Neural progenitor cell (in vitro differentiated cells): ENCODE measurements at regions not wholly inside any gene's neighbourhood (a gene's known extent, or its start where the extent isn't known, plus 50 kb on each side); places are given as distances from the start of the nearest gene placed in this dataset.
A peak's percentile ranks its signal among the peaks of the same experiment; 100 is the strongest.

Source experiments
- DNase-seq: peaks from one replicate; pipeline ENCODE4 v3.0.0-alpha.2; 2016; ENCODE audit warnings: low spot score
- H2AFZ ChIP-seq: fragments of 200-600 bp; sonication (generic); replicated peaks from 2 replicates; pipeline ENCODE4 v1.6.1; 2016; ENCODE audit warnings: antibody characterized with exemption
- H3F3A ChIP-seq: fragments of 200-600 bp; sonication (generic); 2 replicates; pipeline ENCODE4 v1.6.1; 2016; ENCODE audit warnings: antibody characterized with exemption, low read depth
- H3K27ac ChIP-seq: fragments of 200-600 bp; sonication (generic); 2 replicates; pipeline ENCODE4 v1.5.1; 2016; ENCODE audit warnings: mild to moderate bottlenecking
- H3K27me3 ChIP-seq: fragments of 200-600 bp; sonication (generic); 2 replicates; pipeline ENCODE4 v1.6.1; 2016; ENCODE audit warnings: mild to moderate bottlenecking, moderate library complexity
- H3K36me3 ChIP-seq: fragments of 200-600 bp; sonication (generic); 2 replicates; pipeline ENCODE4 v1.5.1; 2016
- H3K4me1 ChIP-seq: fragments of 200-600 bp; sonication (generic); 2 replicates; pipeline ENCODE4 v1.6.1; 2016; ENCODE audit warnings: mixed run types
- H3K4me2 ChIP-seq: fragments of 200-600 bp; sonication (generic); 2 replicates; pipeline ENCODE4 v1.6.1; 2016
- H3K4me3 ChIP-seq: fragments of 200-600 bp; sonication (generic); 2 replicates; pipeline ENCODE4 v1.5.1; 2016
- H3K79me2 ChIP-seq: fragments of 200-600 bp; sonication (generic); 2 replicates; pipeline ENCODE4 v1.6.1; 2016; ENCODE audit warnings: low read depth
- H3K9ac ChIP-seq: fragments of 200-600 bp; sonication (generic); 2 replicates; pipeline ENCODE4 v1.6.1; 2016
- H3K9me3 ChIP-seq: fragments of 200-600 bp; sonication (generic); 2 replicates; pipeline ENCODE4 v1.5.1; 2016; ENCODE audit warnings: low read depth
- H4K20me1 ChIP-seq: fragments of 200-600 bp; sonication (generic); 2 replicates; pipeline ENCODE4 v1.6.1; 2016; ENCODE audit warnings: low read depth
- H3K27ac Mint-ChIP-seq: 3 replicates; pipeline ENCODE4 v1.8.0; 2021; ENCODE audit warnings: mixed read lengths
- H3K27me3 Mint-ChIP-seq: 2 replicates; pipeline ENCODE4 v1.8.0; 2022; ENCODE audit warnings: low read depth, mild to moderate bottlenecking, inconsistent platforms, moderate library complexity, mixed read lengths; ENCODE audit not compliant: insufficient read depth
- H3K36me3 Mint-ChIP-seq: 3 replicates; pipeline ENCODE4 v1.8.0; 2021; ENCODE audit warnings: mixed read lengths
- H3K4me1 Mint-ChIP-seq: 3 replicates; pipeline ENCODE4 v1.8.0; 2021; ENCODE audit warnings: mixed read lengths
- H3K4me3 Mint-ChIP-seq: 3 replicates; pipeline ENCODE4 v1.8.0; 2021; ENCODE audit warnings: mild to moderate bottlenecking, moderate library complexity, mixed read lengths
- H3K9me3 Mint-ChIP-seq: 3 replicates; pipeline ENCODE4 v1.8.0; 2020; ENCODE audit warnings: mixed read lengths
- EZH2 ChIP-seq: fragments of 200-600 bp; sonication (generic); IDR thresholded peaks from 2 replicates; pipeline ENCODE4 v1.6.1; 2017; ENCODE audit warnings: antibody characterized with exemption, mild to moderate bottlenecking, moderate library complexity
- EZH2phosphoT487 ChIP-seq: fragments of 200-600 bp; sonication (generic); IDR thresholded peaks from 2 replicates; pipeline ENCODE4 v1.6.1; 2017; ENCODE audit warnings: antibody characterized with exemption
- TF ChIP-seq, protein P1 (sequence below): fragments of 200-600 bp; sonication (generic); IDR thresholded peaks from 2 replicates; pipeline ENCODE4 v1.5.1; 2017; ENCODE audit warnings: antibody characterized with exemption, mild to moderate bottlenecking

DNA sequence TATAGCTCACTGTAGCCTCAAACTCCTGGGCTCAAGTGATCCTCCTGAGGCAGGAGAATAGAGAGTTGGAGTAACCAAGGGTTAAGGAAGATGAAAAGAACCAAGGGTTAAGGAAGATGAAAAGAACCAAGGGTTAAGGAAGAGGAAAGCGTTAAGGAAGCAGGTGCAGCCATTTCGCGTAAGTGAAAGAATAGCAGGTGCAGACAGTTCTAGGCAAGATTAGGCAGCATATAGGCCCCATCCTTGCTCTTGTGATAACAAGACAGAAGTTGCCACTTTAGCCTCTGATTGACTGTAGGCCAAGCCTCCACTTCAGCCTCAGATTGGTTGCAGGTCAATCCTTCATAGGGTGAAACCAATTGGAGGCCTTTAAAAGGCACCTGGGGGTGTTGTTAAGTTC lies 677.4 kb downstream of the PDCD6IP start:
- H3F3A ChIP-seq, result no peaks in the 10 kb centered on the region
- H3K4me1 Mint-ChIP-seq, result no peaks in the 10 kb centered on the region
- no peak for DNase-seq
- no peak overlapping the region for H3K9ac ChIP-seq
- no peaks in the 10 kb centered on the region for H3K27me3 ChIP-seq
- no peaks in the 10 kb centered on the region for H3K36me3 ChIP-seq
- no peak overlapping the region for H3K4me2 ChIP-seq
- H3K9me3 Mint-ChIP-seq, result no peaks in the 10 kb centered on the region
- peaks cover 2% of the 10 kb centered on the region for H3K27me3 Mint-ChIP-seq
- no peaks in the 10 kb centered on the region for H3K36me3 Mint-ChIP-seq
- H3K4me3 Mint-ChIP-seq, result no peak overlapping the region
- H3K27ac Mint-ChIP-seq, result no peak overlapping the region
- no peak overlapping the region for H3K27ac ChIP-seq
- TF ChIP-seq, protein P1, sequence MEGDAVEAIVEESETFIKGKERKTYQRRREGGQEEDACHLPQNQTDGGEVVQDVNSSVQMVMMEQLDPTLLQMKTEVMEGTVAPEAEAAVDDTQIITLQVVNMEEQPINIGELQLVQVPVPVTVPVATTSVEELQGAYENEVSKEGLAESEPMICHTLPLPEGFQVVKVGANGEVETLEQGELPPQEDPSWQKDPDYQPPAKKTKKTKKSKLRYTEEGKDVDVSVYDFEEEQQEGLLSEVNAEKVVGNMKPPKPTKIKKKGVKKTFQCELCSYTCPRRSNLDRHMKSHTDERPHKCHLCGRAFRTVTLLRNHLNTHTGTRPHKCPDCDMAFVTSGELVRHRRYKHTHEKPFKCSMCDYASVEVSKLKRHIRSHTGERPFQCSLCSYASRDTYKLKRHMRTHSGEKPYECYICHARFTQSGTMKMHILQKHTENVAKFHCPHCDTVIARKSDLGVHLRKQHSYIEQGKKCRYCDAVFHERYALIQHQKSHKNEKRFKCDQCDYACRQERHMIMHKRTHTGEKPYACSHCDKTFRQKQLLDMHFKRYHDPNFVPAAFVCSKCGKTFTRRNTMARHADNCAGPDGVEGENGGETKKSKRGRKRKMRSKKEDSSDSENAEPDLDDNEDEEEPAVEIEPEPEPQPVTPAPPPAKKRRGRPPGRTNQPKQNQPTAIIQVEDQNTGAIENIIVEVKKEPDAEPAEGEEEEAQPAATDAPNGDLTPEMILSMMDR, result no peak
- TF ChIP-seq EZH2phosphoT487, result no peak
- TF ChIP-seq EZH2, result no peak
- H3K79me2 ChIP-seq, result no peaks in the 10 kb centered on the region
- no peaks in the 10 kb centered on the region for H4K20me1 ChIP-seq
- no peaks in the 10 kb centered on the region for H3K4me1 ChIP-seq
- H3K4me3 ChIP-seq, result no peak overlapping the region
- no peaks in the 10 kb centered on the region for H3K9me3 ChIP-seq
- H2AFZ ChIP-seq, result peak overlapping the region; percentile 51

DNA sequence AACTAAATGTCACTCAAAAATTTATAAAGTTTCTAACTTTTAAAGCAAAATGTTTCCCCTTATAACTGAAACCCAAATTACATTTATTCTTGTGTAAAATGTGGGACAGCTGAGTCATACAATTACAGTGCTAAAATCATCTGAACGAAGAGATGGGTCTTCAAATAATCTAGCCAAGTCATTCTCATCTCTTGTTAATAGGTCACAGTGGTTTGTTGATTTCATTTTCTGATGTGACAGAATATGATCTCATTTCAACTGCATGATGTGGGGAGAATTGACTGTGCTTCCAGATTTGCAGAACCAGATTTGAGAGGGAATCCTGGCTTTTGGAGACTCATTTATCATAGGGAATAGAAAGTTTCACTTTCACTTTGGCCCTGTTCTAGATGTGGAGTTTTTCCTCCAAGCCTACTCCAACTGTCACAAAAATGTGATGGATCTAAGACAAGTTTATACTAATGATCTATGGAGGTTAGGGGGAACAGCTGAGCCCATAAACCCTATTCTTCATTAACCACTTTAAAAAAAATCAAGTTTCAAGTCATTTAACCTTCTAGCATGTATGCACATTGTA lies 685.0 kb downstream of the PDCD6IP start:
- no peaks in the 10 kb centered on the region for H3F3A ChIP-seq
- H3K79me2 ChIP-seq, result no peaks in the 10 kb centered on the region
- TF ChIP-seq, protein P1, result no peak
- TF ChIP-seq EZH2phosphoT487 (no peak), EZH2 (no peak)
- Mint-ChIP-seq H3K9me3 (no peaks in the 10 kb centered on the region), H3K4me3 (no peak overlapping the region), H3K27me3 (no peaks in the 10 kb centered on the region), H3K27ac (no peak overlapping the region), H3K4me1 (no peaks in the 10 kb centered on the region), H3K36me3 (no peaks in the 10 kb centered on the region)
- H3K9ac ChIP-seq, result no peak overlapping the region
- H3K36me3 ChIP-seq, result no peaks in the 10 kb centered on the region
- H3K4me1 ChIP-seq, result no peaks in the 10 kb centered on the region
- no peaks in the 10 kb centered on the region for H3K9me3 ChIP-seq
- no peak for DNase-seq
- no peaks in the 10 kb centered on the region for H3K27me3 ChIP-seq
- no peak overlapping the region for H2AFZ ChIP-seq
- H3K4me2 ChIP-seq, result no peak overlapping the region
- no peaks in the 10 kb centered on the region for H4K20me1 ChIP-seq
- no peak overlapping the region for H3K27ac ChIP-seq
- H3K4me3 ChIP-seq, result no peak overlapping the region

DNA sequence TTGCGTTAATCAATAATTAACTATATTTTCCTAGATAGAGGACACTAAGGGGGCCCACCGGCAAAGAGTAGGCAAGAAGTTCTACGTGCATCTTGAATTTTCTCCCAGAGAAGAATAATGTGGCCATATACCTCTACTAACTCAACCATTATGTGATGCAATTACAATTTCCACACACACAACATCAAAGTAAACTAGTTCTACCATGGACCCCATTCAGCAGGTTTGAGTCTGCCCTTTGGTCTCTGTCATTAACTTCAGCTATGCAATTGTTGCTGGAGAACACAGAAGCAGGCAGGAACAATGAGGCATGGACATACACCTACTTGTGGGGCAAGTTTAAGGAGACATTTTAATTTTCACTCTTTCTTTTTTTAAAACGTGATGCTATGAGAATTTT lies 705.9 kb downstream of the PDCD6IP start:
- H3K4me1 Mint-ChIP-seq, result peaks cover 6% of the 10 kb centered on the region
- no peaks in the 10 kb centered on the region for H3K27me3 Mint-ChIP-seq
- no peak for DNase-seq
- no peak overlapping the region for H3K4me3 ChIP-seq
- TF ChIP-seq EZH2phosphoT487 (no peak), EZH2 (no peak)
- TF ChIP-seq, protein P1, result no peak
- no peak overlapping the region for H3K27ac ChIP-seq
- no peaks in the 10 kb centered on the region for H3F3A ChIP-seq
- no peak overlapping the region for H2AFZ ChIP-seq
- H3K79me2 ChIP-seq, result no peaks in the 10 kb centered on the region
- H3K4me1 ChIP-seq, result no peaks in the 10 kb centered on the region
- no peaks in the 10 kb centered on the region for H3K36me3 Mint-ChIP-seq
- H3K36me3 ChIP-seq, result no peaks in the 10 kb centered on the region
- no peak overlapping the region for H3K4me3 Mint-ChIP-seq
- H3K9ac ChIP-seq, result no peak overlapping the region
- H4K20me1 ChIP-seq, result no peaks in the 10 kb centered on the region
- no peak overlapping the region for H3K4me2 ChIP-seq
- H3K9me3 ChIP-seq, result no peaks in the 10 kb centered on the region
- H3K27ac Mint-ChIP-seq, result no peak overlapping the region
- H3K27me3 ChIP-seq, result no peaks in the 10 kb centered on the region
- H3K9me3 Mint-ChIP-seq, result no peaks in the 10 kb centered on the region
